ENCODE measurements at regions not wholly inside any gene's neighbourhood (a gene's known extent, or its start where the extent isn't known, plus 50 kb on each side); places are given as distances from the start of the nearest gene placed in this dataset.

DNA sequence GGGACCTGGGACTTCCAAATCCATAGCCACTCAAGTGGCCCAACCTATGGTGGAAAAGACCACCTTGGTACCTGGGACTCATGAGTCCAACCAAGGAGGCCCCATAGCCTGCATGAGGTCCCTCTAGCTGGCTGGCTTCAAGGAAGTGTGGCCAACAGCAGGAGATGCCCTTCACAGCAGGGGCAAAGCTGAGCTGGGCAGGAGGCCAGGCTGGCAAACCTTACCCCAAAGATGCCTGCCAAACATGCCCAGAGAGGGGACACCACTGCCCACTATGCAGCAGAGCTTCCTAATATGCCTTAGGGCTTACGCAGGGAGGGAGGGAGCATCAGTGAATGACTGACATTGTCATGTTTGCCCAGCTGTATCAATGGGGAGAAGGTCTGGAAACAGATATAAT lies 188.0 kb upstream of the GLI2 start:
- no peak for TF ChIP-seq CTCF (IDR thresholded peaks at IDR 0.05; ENCODE audit: low read depth, low read length, missing control alignments)
- H3K4me3 ChIP-seq (ENCODE audit: low read depth, low read length): no peak overlapping the region
- no peak for DNase-seq (ENCODE audit: low read depth)

DNA sequence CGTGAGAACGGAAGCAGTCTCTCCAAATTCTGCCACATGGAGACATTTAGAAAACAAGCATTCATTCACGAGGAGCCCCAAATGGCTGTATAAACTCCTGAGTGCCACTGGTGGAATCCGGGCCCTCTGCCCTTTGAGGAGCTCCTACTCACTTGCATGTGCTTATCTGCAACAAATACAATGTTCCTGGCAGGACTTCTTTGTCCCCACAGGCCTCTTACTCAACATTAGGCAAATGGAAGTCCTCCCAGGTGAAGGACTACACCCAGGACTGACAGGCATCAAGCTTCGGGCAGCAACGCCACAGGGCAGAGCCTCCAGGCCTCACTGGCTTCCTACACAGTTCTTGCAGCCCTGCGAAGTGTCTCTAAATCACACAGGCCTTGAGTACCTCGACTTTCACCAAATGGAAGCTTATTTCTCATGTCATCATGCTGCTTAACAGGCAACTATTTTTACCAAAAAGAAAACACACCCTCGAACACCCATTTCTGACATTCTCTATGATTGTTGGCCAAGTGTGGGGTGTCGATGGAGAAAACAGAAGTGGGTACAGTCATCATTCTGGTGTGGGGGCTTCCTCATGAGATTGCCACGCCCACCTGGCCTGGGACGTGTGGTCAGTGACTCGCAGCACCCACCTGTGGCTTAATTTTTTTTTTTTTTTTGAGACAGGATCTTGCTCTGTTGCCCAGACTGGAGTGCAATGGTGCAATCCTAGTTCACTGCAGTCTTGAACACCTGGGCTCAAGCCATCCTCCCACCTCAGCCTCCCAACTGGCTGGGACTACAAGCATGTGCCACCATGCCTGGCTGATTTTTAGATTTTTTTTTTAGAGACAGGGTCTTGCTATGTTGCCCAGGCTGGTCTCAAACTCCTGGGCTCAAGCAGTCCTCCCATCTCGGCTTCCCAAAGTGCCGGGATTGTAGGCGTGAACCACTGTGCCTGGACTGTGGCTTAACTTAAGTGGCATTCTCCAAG lies 186.8 kb upstream of the GLI2 start:
- no peak for DNase-seq (ENCODE audit: low read depth)
- no peak for TF ChIP-seq CTCF (IDR thresholded peaks at IDR 0.05; ENCODE audit: low read depth, low read length, missing control alignments)
- no peak overlapping the region for H3K4me3 ChIP-seq (ENCODE audit: low read depth, low read length)

GRCh38 chr2:120549841-120550240 lies 185.8 kb upstream of the GLI2 start:
- H3K4me3 ChIP-seq (ENCODE audit: low read depth, low read length): no peak overlapping the region
- no peak for TF ChIP-seq CTCF (IDR thresholded peaks at IDR 0.05; ENCODE audit: low read depth, low read length, missing control alignments)
- no peak for DNase-seq (ENCODE audit: low read depth)

DNA sequence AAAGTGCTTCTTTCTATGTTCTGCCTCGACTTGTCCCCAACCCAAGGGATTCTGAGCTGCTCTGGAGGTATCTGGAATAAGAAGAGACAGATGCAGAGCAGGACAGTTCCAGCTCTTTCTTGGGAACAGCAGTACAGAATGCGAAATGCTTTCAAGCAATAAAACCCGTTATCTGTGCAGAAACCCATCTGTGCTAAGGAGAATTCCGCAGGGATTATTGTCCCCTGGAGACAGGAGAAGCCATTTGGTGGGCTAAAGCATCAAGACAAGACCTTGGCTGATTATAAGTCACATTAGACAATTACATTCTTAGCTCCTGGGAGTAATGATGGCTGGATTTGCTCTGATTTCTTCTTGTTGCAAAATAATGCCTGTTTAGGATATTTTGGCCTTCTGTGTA lies 185.4 kb upstream of the GLI2 start:
- no peak overlapping the region for H3K4me3 ChIP-seq (ENCODE audit: low read depth, low read length)
- no peak for TF ChIP-seq CTCF (IDR thresholded peaks at IDR 0.05; ENCODE audit: low read depth, low read length, missing control alignments)
- DNase-seq (ENCODE audit: low read depth): no peak

DNA sequence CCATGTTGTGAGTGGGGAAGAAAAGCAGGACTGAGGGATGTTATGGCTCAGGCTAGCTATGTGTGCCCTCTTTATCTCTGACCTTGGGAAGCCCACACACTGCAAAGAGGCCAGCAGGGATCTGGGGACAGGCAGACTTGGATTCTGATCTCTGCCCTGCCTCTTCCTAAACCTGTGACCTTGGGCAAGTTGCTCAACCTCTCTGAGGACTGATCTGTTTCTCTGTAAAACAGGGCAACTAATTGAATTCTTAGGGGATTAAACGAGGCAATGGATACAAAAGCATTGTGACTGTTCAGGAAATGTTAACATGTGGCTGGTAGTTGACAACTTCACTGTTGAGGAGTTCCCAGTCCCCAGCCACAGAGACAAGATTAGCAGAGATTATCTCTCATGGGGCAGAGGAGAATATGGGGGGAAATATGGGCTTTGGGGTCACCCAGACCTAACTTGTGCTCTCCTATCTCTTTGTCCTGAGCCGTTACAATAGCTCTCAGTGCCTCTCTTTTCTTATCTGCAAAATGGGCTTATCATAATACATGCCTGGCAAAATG lies 184.7 kb upstream of the GLI2 start:
- TF ChIP-seq CTCF (IDR thresholded peaks at IDR 0.05; ENCODE audit: low read depth, low read length, missing control alignments): no peak
- H3K4me3 ChIP-seq (ENCODE audit: low read depth, low read length): no peak overlapping the region
- no peak for DNase-seq (ENCODE audit: low read depth)

- DNase-seq (ENCODE audit: low read depth): no peak
- H3K4me3 ChIP-seq (ENCODE audit: low read depth, low read length): no peak overlapping the region
- no peak for TF ChIP-seq CTCF (IDR thresholded peaks at IDR 0.05; ENCODE audit: low read depth, low read length, missing control alignments)
Observed at GRCh38 chr2:120551522-120551921, 184.1 kb upstream of the GLI2 start.

Data from GM12864 (cell line).